DOHH2 (cell line): ENCODE measurements at regions not wholly inside any gene's neighbourhood (a gene's known extent, or its start where the extent isn't known, plus 50 kb on each side); places are given as distances from the start of the nearest gene placed in this dataset.

Experiments used
- EZH2phosphoT487 ChIP-seq: fragments of 200-600 bp; sonication (generic); IDR thresholded peaks from 2 replicates; pipeline ENCODE4 v1.6.1; 2017; ENCODE audit warnings: borderline replicate concordance, mild to moderate bottlenecking, antibody characterized with exemption, low read length, moderate library complexity, mixed read lengths
- TF ChIP-seq, protein P1 (sequence below): fragments of 200-600 bp; sonication (generic); IDR thresholded peaks from one replicate; pipeline ENCODE4 v1.5.1; 2014; ENCODE audit warnings: antibody characterized with exemption, mild to moderate bottlenecking, low read depth, low read length; ENCODE audit not compliant: poor library complexity, severe bottlenecking

DNA sequence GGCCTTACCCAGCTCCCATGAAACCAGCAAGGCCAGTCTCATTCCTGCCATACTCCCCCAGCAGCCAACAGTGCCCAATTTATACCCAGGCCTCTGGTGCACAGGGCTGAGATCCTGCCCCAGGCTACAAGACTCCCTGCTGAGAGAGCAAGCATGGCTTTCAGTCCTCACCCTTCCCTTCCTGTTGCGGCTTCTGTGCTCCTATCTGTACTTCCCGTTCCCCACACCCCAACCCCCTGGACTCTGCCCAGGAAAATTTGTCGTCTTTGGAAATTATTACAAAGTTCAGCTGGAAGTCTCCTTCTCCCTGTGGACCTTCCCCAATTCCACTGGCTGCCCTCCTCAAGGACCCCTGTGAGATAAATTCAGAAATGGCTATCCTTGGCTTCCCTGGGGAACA lies 84.1 kb upstream of the GK2 start:
- TF ChIP-seq, protein P1, sequence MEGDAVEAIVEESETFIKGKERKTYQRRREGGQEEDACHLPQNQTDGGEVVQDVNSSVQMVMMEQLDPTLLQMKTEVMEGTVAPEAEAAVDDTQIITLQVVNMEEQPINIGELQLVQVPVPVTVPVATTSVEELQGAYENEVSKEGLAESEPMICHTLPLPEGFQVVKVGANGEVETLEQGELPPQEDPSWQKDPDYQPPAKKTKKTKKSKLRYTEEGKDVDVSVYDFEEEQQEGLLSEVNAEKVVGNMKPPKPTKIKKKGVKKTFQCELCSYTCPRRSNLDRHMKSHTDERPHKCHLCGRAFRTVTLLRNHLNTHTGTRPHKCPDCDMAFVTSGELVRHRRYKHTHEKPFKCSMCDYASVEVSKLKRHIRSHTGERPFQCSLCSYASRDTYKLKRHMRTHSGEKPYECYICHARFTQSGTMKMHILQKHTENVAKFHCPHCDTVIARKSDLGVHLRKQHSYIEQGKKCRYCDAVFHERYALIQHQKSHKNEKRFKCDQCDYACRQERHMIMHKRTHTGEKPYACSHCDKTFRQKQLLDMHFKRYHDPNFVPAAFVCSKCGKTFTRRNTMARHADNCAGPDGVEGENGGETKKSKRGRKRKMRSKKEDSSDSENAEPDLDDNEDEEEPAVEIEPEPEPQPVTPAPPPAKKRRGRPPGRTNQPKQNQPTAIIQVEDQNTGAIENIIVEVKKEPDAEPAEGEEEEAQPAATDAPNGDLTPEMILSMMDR, result no peak
- no peak for TF ChIP-seq EZH2phosphoT487
